NCI-H2107 treated with DMSO at 0.1 percent for 48 hours (cell line): ENCODE measurements at regions not wholly inside any gene's neighbourhood (a gene's known extent, or its start where the extent isn't known, plus 50 kb on each side); places are given as distances from the start of the nearest gene placed in this dataset.

ENCODE experiments used
- DNase-seq: peaks from one replicate; lab custom pipeline; 2025; ENCODE audit not compliant: unreplicated experiment; lab: John Stamatoyannopoulos, UW

GRCh38 chr12:60027266-60027665 is 431.4 kb downstream of the SLC16A7 start:
- DNase-seq = no peak

- no peak for DNase-seq
These were observed 438.3 kb downstream of the SLC16A7 start for GRCh38 chr12:60034147-60034546.

GRCh38 chr12:60035835-60036234 is 440.0 kb downstream of the SLC16A7 start:
- no peak for DNase-seq

GRCh38 chr12:60042835-60043234 is 447.0 kb downstream of the SLC16A7 start:
- no peak for DNase-seq

- DNase-seq = no peak
These were observed 447.4 kb downstream of the SLC16A7 start for GRCh38 chr12:60043236-60043635.

- no peak for DNase-seq
These were observed 456.7 kb downstream of the SLC16A7 start for GRCh38 chr12:60052483-60052882.

GRCh38 chr12:60059180-60059579 is 463.4 kb downstream of the SLC16A7 start:
- DNase-seq = no peak

- no peak for DNase-seq
These were observed 470.8 kb downstream of the SLC16A7 start for GRCh38 chr12:60066655-60067054.

GRCh38 chr12:60070552-60070951 is 474.7 kb downstream of the SLC16A7 start:
- DNase-seq = no peak

- DNase-seq = no peak
These were observed 475.9 kb downstream of the SLC16A7 start for GRCh38 chr12:60071759-60072191.

GRCh38 chr12:60072911-60073310 is 477.1 kb downstream of the SLC16A7 start:
- DNase-seq = no peak

- DNase-seq = no peak
These were observed 479.3 kb downstream of the SLC16A7 start for GRCh38 chr12:60075091-60075490.

- no peak for DNase-seq
These were observed 482.2 kb downstream of the SLC16A7 start for GRCh38 chr12:60078026-60078425.

GRCh38 chr12:60093428-60093827 is 497.6 kb downstream of the SLC16A7 start:
- DNase-seq = no peak

GRCh38 chr12:60094436-60094835 is 498.6 kb downstream of the SLC16A7 start:
- DNase-seq = no peak

- DNase-seq = no peak
These were observed 500.9 kb downstream of the SLC16A7 start for GRCh38 chr12:60096727-60097126.

GRCh38 chr12:60100160-60100559 is 504.3 kb downstream of the SLC16A7 start:
- DNase-seq = no peak

- DNase-seq = no peak
These were observed 505.0 kb downstream of the SLC16A7 start for GRCh38 chr12:60100852-60101251.

GRCh38 chr12:60101715-60102114 is 505.9 kb downstream of the SLC16A7 start:
- no peak for DNase-seq

GRCh38 chr12:60106214-60106613 is 510.4 kb downstream of the SLC16A7 start:
- DNase-seq = no peak

- DNase-seq = no peak
These were observed 512.2 kb downstream of the SLC16A7 start for GRCh38 chr12:60107992-60108391.

GRCh38 chr12:60112063-60112462 is 516.2 kb downstream of the SLC16A7 start:
- no peak for DNase-seq

- DNase-seq = no peak
These were observed 516.9 kb downstream of the SLC16A7 start for GRCh38 chr12:60112763-60113162.

- DNase-seq = no peak
These were observed 518.3 kb downstream of the SLC16A7 start for GRCh38 chr12:60114169-60114568.
